NOMO-1 (cell line): ENCODE measurements at regions not wholly inside any gene's neighbourhood (a gene's known extent, or its start where the extent isn't known, plus 50 kb on each side); places are given as distances from the start of the nearest gene placed in this dataset.
"Not testable (repeated sequence)": the region's sequence is repeated elsewhere in the genome, so short reads cannot be mapped to it uniquely, and the experiment has no call there.

Experiments
- DNase-seq, 2 experiments: peaks; one replicate each; lab custom pipeline; 2025; ENCODE audit not compliant: unreplicated experiment in 2 of 2; lab: John Stamatoyannopoulos, UW

- DNase-seq, result no peak
These were observed 139.7 kb upstream of the TBL1XR1 start for GRCh38 chr3:177336873-177337450.

GRCh38 chr3:177337541-177338331, 140.5 kb upstream of the TBL1XR1 start:
- peak; percentile 40 to 47 for DNase-seq

GRCh38 chr3:177338697-177339219, 141.5 kb upstream of the TBL1XR1 start:
- peak; percentile 95 to 100 for DNase-seq

GRCh38 chr3:177339220-177339703, 142.0 kb upstream of the TBL1XR1 start:
- DNase-seq, result peak; percentile 63 to 82

GRCh38 chr3:177340243-177340830, 143.1 kb upstream of the TBL1XR1 start:
- DNase-seq, result no peak

DNA sequence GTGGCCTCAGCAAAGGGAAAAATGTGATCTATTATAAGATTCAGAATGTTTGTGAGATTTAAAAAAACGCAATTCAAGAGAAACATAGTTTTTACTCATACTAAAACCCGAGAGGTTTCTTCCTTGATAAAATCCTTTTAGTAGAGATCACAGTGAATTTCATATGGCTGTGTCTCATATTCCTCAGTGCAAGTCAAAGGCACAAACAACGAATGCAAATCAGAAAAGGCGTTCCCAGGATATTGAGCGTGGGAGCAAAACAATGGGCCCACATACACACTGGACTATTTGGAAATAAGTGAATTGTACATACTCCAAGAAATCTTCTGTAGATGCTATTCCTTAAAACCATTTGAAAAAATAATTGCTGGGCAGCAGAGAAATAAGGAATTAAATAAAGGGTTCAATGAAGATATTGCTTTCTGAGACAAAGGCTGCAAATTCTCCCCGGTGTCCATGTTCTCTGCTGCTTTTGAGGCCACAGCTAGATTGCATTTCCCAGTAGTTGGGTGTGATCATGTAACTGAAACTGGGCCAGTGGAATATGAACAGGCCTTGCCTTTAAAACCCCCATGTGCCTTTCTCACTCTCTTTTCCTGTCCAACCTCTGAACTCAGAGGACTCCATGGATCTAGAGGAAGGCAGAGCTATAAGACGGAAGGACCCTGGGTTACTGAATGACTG, 144.6 kb upstream of the TBL1XR1 start:
- no peak for DNase-seq

DNA sequence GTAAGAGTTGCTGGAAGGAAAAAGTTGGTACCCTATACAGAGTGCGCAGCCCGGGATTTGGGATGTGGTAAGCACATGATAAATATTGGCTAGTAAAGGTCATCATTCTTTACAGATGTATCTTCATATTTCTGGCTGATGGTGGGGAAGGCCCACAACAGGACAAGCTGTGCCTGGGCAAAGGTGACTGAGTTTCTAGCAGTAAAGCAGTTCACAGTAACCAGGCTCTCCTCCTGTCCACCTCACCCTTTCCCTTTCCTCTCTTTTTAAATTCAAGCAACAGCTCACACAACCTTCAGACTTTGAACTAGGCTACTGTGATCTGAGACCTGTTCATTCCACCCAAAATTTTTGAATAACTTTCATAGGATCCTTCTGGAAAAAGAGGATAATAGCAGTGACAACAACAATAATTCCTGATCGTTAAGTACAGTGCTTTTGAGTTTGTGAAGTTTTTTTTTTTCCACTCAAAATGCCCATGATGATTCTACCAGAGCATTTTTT, 145.9 kb upstream of the TBL1XR1 start:
- no peak for DNase-seq

DNA sequence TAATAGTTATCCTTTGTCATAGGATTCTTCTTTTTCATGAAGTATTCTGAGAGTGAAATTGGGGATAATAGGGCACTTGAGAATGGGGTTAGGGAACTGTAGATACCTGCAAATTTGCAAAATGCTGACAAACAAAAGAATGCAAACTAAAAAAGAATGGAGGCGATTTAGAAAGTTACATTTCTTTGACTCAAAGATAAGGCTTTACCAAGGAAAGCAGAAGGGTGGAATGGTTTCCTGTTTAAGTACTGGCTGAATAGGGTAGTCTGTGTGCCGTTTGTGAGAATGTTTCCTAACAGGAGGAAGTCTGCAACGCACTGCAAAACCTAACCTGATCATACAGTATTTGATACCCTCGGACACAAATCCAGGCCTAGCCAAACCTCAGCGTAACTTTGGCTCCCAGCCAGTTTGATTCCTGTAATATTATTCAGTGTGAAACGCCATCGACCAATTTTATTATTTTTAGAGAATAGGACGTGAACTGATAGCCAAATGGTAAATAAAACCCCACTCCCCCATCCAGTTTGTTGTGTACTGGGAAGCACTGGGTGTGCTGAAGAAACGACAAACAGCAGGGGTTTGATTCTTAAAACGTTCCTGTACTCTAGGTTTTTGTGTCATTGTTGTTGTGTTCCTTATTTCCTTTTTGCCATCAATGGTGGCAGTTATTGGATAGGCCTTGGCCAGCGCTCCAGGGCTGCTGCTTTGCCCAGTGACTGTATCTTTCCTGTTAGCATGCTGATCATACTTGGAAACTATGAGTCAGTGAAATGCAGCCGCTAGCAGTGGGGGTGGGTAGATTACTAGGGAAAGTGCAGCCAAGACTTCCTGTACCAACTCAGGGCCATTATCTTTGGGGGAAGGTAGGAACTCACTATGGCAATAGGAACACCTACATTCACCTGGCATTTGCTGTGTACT, 148.0 kb upstream of the TBL1XR1 start:
- peak; percentile 78 to 83 for DNase-seq

DNA sequence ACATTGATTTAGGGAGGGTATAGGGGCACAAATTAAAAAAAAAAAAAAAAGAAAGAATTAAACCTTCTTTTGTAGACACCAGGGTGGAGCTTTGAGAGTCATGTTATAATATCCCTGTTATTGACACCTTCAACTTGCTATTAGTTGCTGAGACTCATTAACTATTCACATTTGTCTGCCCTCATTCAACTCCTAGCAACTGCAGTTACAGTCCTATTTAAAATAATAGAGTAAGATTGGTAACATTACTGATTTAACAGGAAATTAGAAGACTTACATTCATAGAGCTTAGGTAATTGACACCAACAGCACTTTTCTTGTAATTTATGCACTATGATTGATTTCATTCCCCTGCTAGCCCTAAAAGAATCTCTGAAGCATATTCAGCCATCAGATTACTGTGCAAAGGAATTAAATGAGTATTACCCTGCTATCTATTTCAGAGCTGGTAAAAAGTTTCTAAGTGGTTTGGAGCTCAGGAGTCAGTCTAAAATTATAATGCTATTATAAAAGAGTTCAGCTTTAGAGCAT, 148.8 kb upstream of the TBL1XR1 start:
- no peak for DNase-seq

DNA sequence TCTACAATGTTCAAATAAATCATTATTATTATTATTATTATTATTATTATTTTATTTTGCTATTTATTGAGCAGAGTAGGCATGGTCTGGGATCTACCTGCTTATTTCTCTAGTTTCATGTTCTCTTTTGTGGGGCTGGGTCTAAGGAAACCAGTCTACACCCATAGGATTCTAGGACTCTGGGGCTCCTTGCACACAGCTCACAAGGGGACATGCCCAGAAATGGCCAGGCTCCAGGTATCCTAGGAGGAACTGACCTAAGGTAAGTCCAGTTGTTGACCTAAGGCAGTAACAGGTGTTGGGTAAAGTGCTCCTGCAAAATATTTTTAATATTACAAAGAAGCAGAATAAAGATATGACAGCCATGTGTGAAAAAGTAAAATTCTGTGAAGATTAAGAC, 149.6 kb upstream of the TBL1XR1 start:
- no peak for DNase-seq

DNA sequence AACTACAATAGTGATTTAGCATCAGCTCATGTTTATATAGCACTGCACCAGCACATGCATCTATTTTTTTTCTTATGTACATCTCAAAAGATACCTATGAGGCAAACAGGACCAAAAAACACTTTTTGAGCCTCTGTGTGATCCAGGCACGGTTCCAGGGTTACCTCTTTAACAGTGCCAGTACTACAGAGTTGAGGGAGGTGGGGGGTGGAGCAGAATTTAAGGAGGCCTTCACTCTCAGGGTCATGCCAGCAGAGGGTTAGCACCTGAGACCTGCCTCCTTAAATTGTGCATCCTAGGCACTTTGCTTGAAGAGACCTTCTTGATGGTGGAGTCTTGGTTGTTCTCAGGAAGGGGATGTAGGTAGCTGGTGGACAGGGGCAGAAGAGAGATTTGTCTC, 150.3 kb upstream of the TBL1XR1 start:
- DNase-seq, result no peak

DNA sequence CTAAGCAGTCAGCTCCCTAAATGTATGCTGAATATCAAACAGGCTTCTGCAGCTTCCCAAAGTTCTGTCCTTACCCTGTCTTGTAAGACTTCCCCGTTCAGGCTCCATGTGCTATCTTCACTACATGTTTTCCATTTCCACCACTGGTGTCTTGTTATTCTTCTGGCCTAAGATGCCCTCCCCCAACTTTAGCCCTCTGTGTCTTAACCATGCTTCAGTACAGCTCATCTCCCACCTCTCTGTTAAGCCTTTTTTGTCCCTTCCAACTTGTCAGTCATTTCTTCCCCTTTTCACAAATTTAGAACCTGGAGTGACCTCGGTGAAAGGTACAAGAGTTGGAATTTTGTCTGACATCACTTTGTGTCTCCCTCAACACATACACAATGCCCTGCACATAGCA, 151.7 kb upstream of the TBL1XR1 start:
- DNase-seq, result no peak

DNA sequence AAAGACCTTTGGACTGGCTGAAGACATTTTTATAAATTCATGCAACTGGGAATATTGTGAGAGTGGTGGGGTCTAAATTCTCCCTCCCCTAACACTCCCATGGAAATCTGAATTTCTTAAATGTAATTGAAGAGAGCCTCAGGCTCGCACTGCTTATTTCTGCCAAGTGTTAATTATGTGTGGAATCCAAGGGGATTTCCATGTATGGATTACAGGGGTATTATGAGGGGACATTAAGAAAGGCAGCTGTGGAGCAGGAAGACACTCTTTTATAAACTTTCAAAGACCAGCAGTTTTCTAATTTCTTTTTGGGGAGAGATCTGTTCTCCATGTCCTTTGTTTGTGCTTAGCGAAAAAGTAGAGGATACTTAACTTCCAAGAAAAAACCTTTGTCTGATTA, 152.1 kb upstream of the TBL1XR1 start:
- no peak for DNase-seq

GRCh38 chr3:177350121-177350520, 152.8 kb upstream of the TBL1XR1 start:
- no peak for DNase-seq

- DNase-seq, result no peak
These were observed 153.9 kb upstream of the TBL1XR1 start for GRCh38 chr3:177351206-177351605.

DNA sequence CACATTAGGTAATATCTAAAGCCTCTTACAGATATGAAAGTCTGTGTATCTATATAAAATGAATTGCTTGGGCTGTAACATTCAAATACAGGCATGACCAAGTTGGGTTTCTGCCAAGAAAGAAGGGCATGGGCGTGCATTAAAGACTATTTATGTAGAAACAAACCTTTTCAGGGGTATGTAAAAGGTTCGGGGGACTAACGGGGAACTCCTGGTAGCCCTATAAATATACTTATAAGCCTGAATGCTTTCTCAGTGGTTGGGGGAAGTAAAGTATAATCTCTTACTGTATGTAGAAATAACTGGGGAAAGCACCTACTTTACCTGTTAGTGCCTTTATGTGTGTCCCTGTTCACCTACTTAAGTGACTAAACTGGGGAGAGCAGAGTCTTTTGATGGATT, 154.5 kb upstream of the TBL1XR1 start:
- no peak for DNase-seq

DNA sequence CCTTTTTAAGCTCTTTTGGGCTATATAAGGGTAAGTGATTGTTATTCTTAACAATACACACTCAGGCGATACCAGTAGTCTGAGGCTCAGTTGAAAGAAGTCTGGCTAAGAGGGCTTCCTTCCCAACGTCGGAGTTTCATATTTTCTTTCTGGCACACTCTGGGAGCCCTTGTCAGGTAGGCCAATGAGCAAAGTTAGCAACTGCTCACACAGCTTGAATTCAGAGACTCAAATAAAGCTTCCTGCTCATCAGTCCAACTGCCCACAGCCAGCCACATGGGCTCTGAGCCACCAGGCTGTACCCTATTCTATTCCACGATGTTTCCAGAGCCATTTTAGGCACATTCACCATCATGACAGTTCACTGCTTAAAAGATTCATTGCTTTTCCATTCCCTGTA, 155.1 kb upstream of the TBL1XR1 start:
- DNase-seq, result no peak

- no peak for DNase-seq
These were observed 155.9 kb upstream of the TBL1XR1 start for GRCh38 chr3:177353140-177353539.

DNA sequence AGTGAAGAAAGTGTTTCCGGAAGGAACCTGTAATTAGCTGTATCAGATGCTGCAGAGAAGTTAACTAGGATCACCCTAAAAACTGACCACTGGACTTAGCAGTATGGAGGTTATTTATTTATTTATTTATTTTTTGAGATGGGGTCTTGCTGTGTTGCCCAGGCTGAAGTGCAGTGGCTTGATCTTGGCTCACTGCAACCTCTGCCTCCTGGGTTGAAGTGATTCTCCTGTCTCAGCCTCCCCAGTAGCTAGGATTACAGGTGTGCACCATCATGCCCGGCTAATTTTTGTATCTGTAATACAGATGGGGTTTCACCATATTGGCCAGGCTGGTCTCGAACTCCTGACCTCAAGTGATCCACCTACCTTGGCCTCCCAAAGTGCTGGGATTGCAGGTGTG, 156.6 kb upstream of the TBL1XR1 start:
- DNase-seq, result not testable (repeated sequence)

GRCh38 chr3:177354466-177354865, 157.2 kb upstream of the TBL1XR1 start:
- DNase-seq, result no peak
